CD14-positive monocyte (primary cell): ENCODE measurements at regions not wholly inside any gene's neighbourhood (a gene's known extent, or its start where the extent isn't known, plus 50 kb on each side); places are given as distances from the start of the nearest gene placed in this dataset.

Experiments
- DNase-seq, 3 donors: peaks; one replicate each; pipeline ENCODE4 v3.0.0-alpha.2; 2011 to 2022
- H2AFZ ChIP-seq: 2 replicates; pipeline ENCODE4 v1.6.0; 2012; ENCODE audit warnings: mild to moderate bottlenecking, low read depth, low read length, inconsistent platforms; ENCODE audit not compliant: insufficient read depth, poor library complexity, severe bottlenecking
- H3K27ac ChIP-seq, 2 donors: 1 replicate in 1 of 2; 2 replicates in 1 of 2; pipeline ENCODE4 v1.5.1; 2012 to 2013; ENCODE audit warnings: low read length in 2 of 2, control low read depth in 1 of 2, inconsistent platforms in 1 of 2, low read depth in 1 of 2, mild to moderate bottlenecking in 1 of 2
- H3K27me3 ChIP-seq, 2 donors: one replicate each; pipeline versions ENCODE4 v1.6.0 to v1.6.1; 2011 to 2013; ENCODE audit warnings: low read length in 2 of 2; ENCODE audit not compliant: control insufficient read depth in 2 of 2, insufficient read depth in 2 of 2
- H3K36me3 ChIP-seq, 2 donors: replicated peaks in 1 of 2; 1 replicate in 1 of 2; 2 replicates in 1 of 2; pipeline versions ENCODE4 v1.5.1 to v1.6.1; 2012 to 2013; ENCODE audit warnings: low read length in 2 of 2, control low read depth in 1 of 2, inconsistent platforms in 1 of 2, mild to moderate bottlenecking in 1 of 2; ENCODE audit not compliant: insufficient read depth in 2 of 2, control insufficient read depth in 1 of 2
- H3K4me1 ChIP-seq, 2 donors: 1 replicate in 1 of 2; 2 replicates in 1 of 2; pipeline versions ENCODE4 v1.5.1 to v1.6.1; 2012 to 2013; ENCODE audit warnings: low read length in 2 of 2, control low read depth in 1 of 2, inconsistent platforms in 1 of 2, mild to moderate bottlenecking in 1 of 2, moderate library complexity in 1 of 2; ENCODE audit not compliant: insufficient read depth in 2 of 2, control insufficient read depth in 1 of 2
- H3K4me2 ChIP-seq: replicated peaks from 2 replicates; pipeline ENCODE3; 2012; ENCODE audit warnings: low read length, moderate library complexity, mild to moderate bottlenecking; ENCODE audit not compliant: poor library complexity, severe bottlenecking; ENCODE audit errors: extremely low read depth
- H3K4me3 ChIP-seq, 3 experiments: fragments of 200-600 bp in 1 of 3; sonication (generic) in 1 of 3; replicated peaks in 1 of 3; 1 replicate in 2 of 3; 2 replicates in 1 of 3; pipeline ENCODE4 v1.5.1; 2011 to 2013; ENCODE audit warnings: low read length in 3 of 3, mild to moderate bottlenecking in 3 of 3, control low read depth in 2 of 3, low read depth in 2 of 3, inconsistent platforms in 1 of 3, moderate library complexity in 1 of 3
- H3K79me2 ChIP-seq: 2 replicates; pipeline ENCODE4 v1.6.0; 2012; ENCODE audit warnings: mild to moderate bottlenecking, control low read depth, inconsistent platforms, low read length, moderate library complexity; ENCODE audit not compliant: insufficient read depth
- H3K9ac ChIP-seq: 2 replicates; pipeline ENCODE4 v1.6.0; 2017; ENCODE audit warnings: low read length, mild to moderate bottlenecking; ENCODE audit not compliant: insufficient read depth, poor library complexity, severe bottlenecking
- H3K9me3 ChIP-seq, 2 donors: replicated peaks in 1 of 2; 1 replicate in 1 of 2; 2 replicates in 1 of 2; pipeline versions ENCODE4 v1.5.1 to v1.6.1; 2012 to 2013; ENCODE audit warnings: low read length in 2 of 2, control low read depth in 1 of 2; ENCODE audit not compliant: control insufficient read depth in 1 of 2, insufficient read depth in 1 of 2
- H4K20me1 ChIP-seq: 2 replicates; pipeline ENCODE4 v1.6.0; 2012; ENCODE audit warnings: mild to moderate bottlenecking, low read length, control low read depth, moderate library complexity; ENCODE audit not compliant: insufficient read depth
- H3K27ac Mint-ChIP-seq, 7 donors: one replicate each; pipeline ENCODE4 v1.8.0; 2020; ENCODE audit warnings: mild to moderate bottlenecking in 7 of 7, mixed read lengths in 7 of 7, moderate library complexity in 6 of 7, inconsistent platforms in 2 of 7
- H3K27me3 Mint-ChIP-seq, 3 donors: one replicate each; pipeline ENCODE4 v1.8.0; 2021 to 2022; ENCODE audit warnings: low read depth in 3 of 3, mild to moderate bottlenecking in 3 of 3, mixed read lengths in 3 of 3, moderate library complexity in 3 of 3, inconsistent platforms in 1 of 3
- H3K36me3 Mint-ChIP-seq, 2 donors: one replicate each; pipeline ENCODE4 v1.8.0; 2020; ENCODE audit warnings: mixed read lengths in 2 of 2, inconsistent platforms in 1 of 2, mild to moderate bottlenecking in 1 of 2
- H3K4me1 Mint-ChIP-seq: one replicate; pipeline ENCODE4 v1.8.0; 2020; ENCODE audit warnings: mild to moderate bottlenecking, mixed read lengths
- H3K4me3 Mint-ChIP-seq, 2 donors: one replicate each; pipeline ENCODE4 v1.8.0; 2020; ENCODE audit warnings: mild to moderate bottlenecking in 2 of 2, mixed read lengths in 2 of 2, moderate library complexity in 1 of 2
- H3K9me3 Mint-ChIP-seq, 7 donors: one replicate each; pipeline ENCODE4 v1.8.0; 2020 to 2022; ENCODE audit warnings: mixed read lengths in 7 of 7, mild to moderate bottlenecking in 6 of 7, moderate library complexity in 6 of 7, inconsistent platforms in 2 of 7
- WGBS: methylation state at CpG from one replicate; pipeline ENCODE4 v1.1.5; 2013; ENCODE audit warnings: missing lambda C conversion rate; ENCODE audit not compliant: insufficient coverage; 5-methylcytosine and 5-hydroxymethylcytosine counted together
- intact Hi-C, 2 donors: fragments of 100-400 bp; cut with micrococcal nuclease; formaldehyde crosslinking; loops; one replicate each; pipeline versions ENCODE4 v1.15.0 to v1.15.1; 2023
- TF ChIP-seq, protein P1 (sequence below): fragments of 200-600 bp; IDR thresholded peaks from one replicate; pipeline ENCODE4 v1.8.0; 2022; ENCODE audit warnings: antibody characterized with exemption, mild to moderate bottlenecking

DNA sequence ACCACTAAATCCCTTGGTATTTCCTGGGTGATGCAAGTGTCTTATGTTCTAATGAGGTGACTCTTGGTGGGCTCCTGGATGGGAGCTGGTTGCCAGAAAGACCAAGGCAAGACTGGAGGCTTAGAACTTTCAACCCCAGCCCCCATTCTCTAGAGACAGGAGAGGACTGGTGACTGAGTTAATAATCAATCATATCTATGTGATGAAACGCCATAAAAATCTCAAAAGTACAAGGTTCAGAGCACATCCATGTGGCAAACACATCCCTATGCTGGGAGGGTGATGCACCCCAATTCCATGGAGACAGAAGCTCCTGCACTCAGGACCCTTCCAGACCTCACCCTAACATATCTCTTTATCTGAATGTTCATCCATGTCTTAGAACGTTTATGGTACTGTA is 139.5 kb upstream of the LINC00305 start:
- Mint-ChIP-seq H3K9me3 (peaks cover 1 to 17% (median 2%) of the 10 kb centered on the region in 7 donors), H3K4me1 (no peaks in the 10 kb centered on the region), H3K27me3 (no peaks in the 10 kb centered on the region), H3K27ac (no peak overlapping the region), H3K4me3 (no peak overlapping the region), H3K36me3 (no peaks in the 10 kb centered on the region)
- no peaks in the 10 kb centered on the region for H3K4me1 ChIP-seq
- no peak overlapping the region for H3K27ac ChIP-seq
- WGBS = no CpG with 5 or more reads among the region's 2 CpGs
- H3K27me3 ChIP-seq = no peaks in the 10 kb centered on the region
- intact Hi-C loops = no loop called here
- no peak overlapping the region for H2AFZ ChIP-seq
- DNase-seq = no peak
- H3K9me3 ChIP-seq = peaks cover 0 to 7% of the 10 kb centered on the region in 2 donors
- H3K9ac ChIP-seq = no peak overlapping the region
- no peaks in the 10 kb centered on the region for H4K20me1 ChIP-seq
- H3K4me3 ChIP-seq = no peak overlapping the region
- no peaks in the 10 kb centered on the region for H3K36me3 ChIP-seq
- TF ChIP-seq, protein P1, sequence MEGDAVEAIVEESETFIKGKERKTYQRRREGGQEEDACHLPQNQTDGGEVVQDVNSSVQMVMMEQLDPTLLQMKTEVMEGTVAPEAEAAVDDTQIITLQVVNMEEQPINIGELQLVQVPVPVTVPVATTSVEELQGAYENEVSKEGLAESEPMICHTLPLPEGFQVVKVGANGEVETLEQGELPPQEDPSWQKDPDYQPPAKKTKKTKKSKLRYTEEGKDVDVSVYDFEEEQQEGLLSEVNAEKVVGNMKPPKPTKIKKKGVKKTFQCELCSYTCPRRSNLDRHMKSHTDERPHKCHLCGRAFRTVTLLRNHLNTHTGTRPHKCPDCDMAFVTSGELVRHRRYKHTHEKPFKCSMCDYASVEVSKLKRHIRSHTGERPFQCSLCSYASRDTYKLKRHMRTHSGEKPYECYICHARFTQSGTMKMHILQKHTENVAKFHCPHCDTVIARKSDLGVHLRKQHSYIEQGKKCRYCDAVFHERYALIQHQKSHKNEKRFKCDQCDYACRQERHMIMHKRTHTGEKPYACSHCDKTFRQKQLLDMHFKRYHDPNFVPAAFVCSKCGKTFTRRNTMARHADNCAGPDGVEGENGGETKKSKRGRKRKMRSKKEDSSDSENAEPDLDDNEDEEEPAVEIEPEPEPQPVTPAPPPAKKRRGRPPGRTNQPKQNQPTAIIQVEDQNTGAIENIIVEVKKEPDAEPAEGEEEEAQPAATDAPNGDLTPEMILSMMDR = no peak
- H3K4me2 ChIP-seq = no peak overlapping the region
- no peaks in the 10 kb centered on the region for H3K79me2 ChIP-seq

DNA sequence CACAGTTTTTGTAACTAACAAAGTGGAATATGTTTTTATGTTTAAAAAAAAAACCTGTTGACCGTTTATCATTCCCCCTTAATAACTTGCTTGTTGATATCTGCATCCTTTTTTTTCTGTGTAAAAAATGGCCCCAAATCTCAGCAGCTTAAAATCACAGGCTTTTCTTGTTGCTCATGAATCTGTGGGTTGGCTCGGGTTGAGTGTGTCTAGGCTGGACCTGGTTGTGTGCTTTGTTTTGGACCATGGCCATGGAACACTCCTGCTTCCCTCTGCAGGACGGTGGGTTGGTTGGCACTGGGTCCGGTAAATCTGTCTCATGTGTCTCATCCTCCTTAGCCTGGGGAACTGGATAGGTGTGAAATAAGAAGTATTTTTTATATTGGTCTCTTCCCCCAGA is 139.0 kb upstream of the LINC00305 start:
- Histone ChIP-seq H3K4me3 (no peak overlapping the region), H3K9me3 (peaks cover 0 to 7% of the 10 kb centered on the region in 2 donors), H3K4me1 (no peaks in the 10 kb centered on the region), H3K4me2 (no peak overlapping the region), H2AFZ (no peak overlapping the region), H3K36me3 (no peaks in the 10 kb centered on the region), H4K20me1 (no peaks in the 10 kb centered on the region), H3K79me2 (no peaks in the 10 kb centered on the region), H3K27ac (no peak overlapping the region), H3K27me3 (no peaks in the 10 kb centered on the region), H3K9ac (no peak overlapping the region)
- no peaks in the 10 kb centered on the region for H3K36me3 Mint-ChIP-seq
- H3K4me3 Mint-ChIP-seq = no peak overlapping the region
- TF ChIP-seq, protein P1 = no peak
- no peak for DNase-seq
- WGBS = no CpG with 5 or more reads among the region's 4 CpGs
- peak overlapping the region in 1 of 7 donors; percentile 44 for H3K27ac Mint-ChIP-seq
- intact Hi-C loops = no loop called here
- H3K9me3 Mint-ChIP-seq = peaks cover 1 to 17% (median 2%) of the 10 kb centered on the region in 7 donors
- H3K27me3 Mint-ChIP-seq = no peaks in the 10 kb centered on the region
- H3K4me1 Mint-ChIP-seq = no peaks in the 10 kb centered on the region
